ENCODE measurements at regions not wholly inside any gene's neighbourhood (a gene's known extent, or its start where the extent isn't known, plus 50 kb on each side); places are given as distances from the start of the nearest gene placed in this dataset.
"Not testable (repeated sequence)": the region's sequence is repeated elsewhere in the genome, so short reads cannot be mapped to it uniquely, and the experiment has no call there.

GRCh38 chr14:30445852-30446251, 113.1 kb upstream of the G2E3 start:
- DNase-seq, result peak; percentile 75

GRCh38 chr14:30450631-30451545, 108.1 kb upstream of the G2E3 start:
- no peak for DNase-seq

- DNase-seq, result no peak
These were observed 102.7 kb upstream of the G2E3 start for GRCh38 chr14:30456296-30456695.

GRCh38 chr14:30462358-30462757, 96.6 kb upstream of the G2E3 start:
- no peak for DNase-seq

GRCh38 chr14:30464481-30464880, 94.5 kb upstream of the G2E3 start:
- no peak for DNase-seq

GRCh38 chr14:30468354-30468753, 90.6 kb upstream of the G2E3 start:
- DNase-seq, result no peak

GRCh38 chr14:30471980-30472379, 87.0 kb upstream of the G2E3 start:
- DNase-seq, result no peak

- DNase-seq, result not testable (repeated sequence)
These were observed 84.9 kb upstream of the G2E3 start for GRCh38 chr14:30473846-30474696.

GRCh38 chr14:30482276-30482675, 76.7 kb upstream of the G2E3 start:
- no peak for DNase-seq

- DNase-seq, result no peak
These were observed 74.8 kb upstream of the G2E3 start for GRCh38 chr14:30484201-30484600.

- DNase-seq, result no peak
These were observed 74.0 kb upstream of the G2E3 start for GRCh38 chr14:30484976-30485375.

GRCh38 chr14:30496852-30497251, 62.1 kb upstream of the G2E3 start:
- DNase-seq, result no peak

- DNase-seq, result no peak
These were observed 59.6 kb upstream of the G2E3 start for GRCh38 chr14:30499358-30499757.

- DNase-seq, result no peak
These were observed 58.7 kb upstream of the G2E3 start for GRCh38 chr14:30500222-30500621.

- DNase-seq, result no peak
These were observed 51.7 kb upstream of the G2E3 start for GRCh38 chr14:30507209-30507608.

Data from NCI-H1694 treated with DMSO at 0.1 percent for 48 hours (cell line).